Occipital lobe (tissue), 1 donor: ENCODE measurements at regions not wholly inside any gene's neighbourhood (a gene's known extent, or its start where the extent isn't known, plus 50 kb on each side); places are given as distances from the start of the nearest gene placed in this dataset.
"Not testable (repeated sequence)": the region's sequence is repeated elsewhere in the genome, so short reads cannot be mapped to it uniquely, and the experiment has no call there.

Experiments
- DNase-seq: peaks from one replicate; lab custom pipeline; 2025; lab: John Stamatoyannopoulos, UW

- DNase-seq = no peak
These were observed 93.2 kb downstream of the DACT1 start for GRCh38 chr14:58730792-58731464.

GRCh38 chr14:58731465-58732293 is 93.9 kb downstream of the DACT1 start:
- no peak for DNase-seq

GRCh38 chr14:58732387-58732786 is 94.6 kb downstream of the DACT1 start:
- DNase-seq = no peak

GRCh38 chr14:58733451-58734208 is 95.9 kb downstream of the DACT1 start:
- DNase-seq = no peak

- no peak for DNase-seq
These were observed 97.8 kb downstream of the DACT1 start for GRCh38 chr14:58735596-58735995.

- no peak for DNase-seq
These were observed 98.8 kb downstream of the DACT1 start for GRCh38 chr14:58736606-58737005.

- no peak for DNase-seq
These were observed 99.7 kb downstream of the DACT1 start for GRCh38 chr14:58737511-58737910.

- DNase-seq = no peak
These were observed 100.6 kb downstream of the DACT1 start for GRCh38 chr14:58738189-58738836.

- DNase-seq = no peak
These were observed 101.1 kb downstream of the DACT1 start for GRCh38 chr14:58738876-58739275.

GRCh38 chr14:58739674-58740073 is 101.9 kb downstream of the DACT1 start:
- DNase-seq = no peak

GRCh38 chr14:58740379-58740935 is 102.7 kb downstream of the DACT1 start:
- DNase-seq = no peak

GRCh38 chr14:58744801-58745394 is 107.1 kb downstream of the DACT1 start:
- no peak for DNase-seq

- no peak for DNase-seq
These were observed 108.5 kb downstream of the DACT1 start for GRCh38 chr14:58746261-58746660.

- DNase-seq = no peak
These were observed 108.9 kb downstream of the DACT1 start for GRCh38 chr14:58746701-58747100.

- no peak for DNase-seq
These were observed 109.4 kb downstream of the DACT1 start for GRCh38 chr14:58747181-58747580.

GRCh38 chr14:58748251-58748650 is 110.5 kb downstream of the DACT1 start:
- not testable (repeated sequence) for DNase-seq

GRCh38 chr14:58749066-58749669 is 111.4 kb downstream of the DACT1 start:
- DNase-seq = no peak

- no peak for DNase-seq
These were observed 112.8 kb downstream of the DACT1 start for GRCh38 chr14:58750321-58751269.

- no peak for DNase-seq
These were observed 114.0 kb downstream of the DACT1 start for GRCh38 chr14:58751788-58752187.
